WTC11 (cell line): ENCODE measurements at regions not wholly inside any gene's neighbourhood (a gene's known extent, or its start where the extent isn't known, plus 50 kb on each side); places are given as distances from the start of the nearest gene placed in this dataset.

ENCODE experiments used
- ATAC-seq: fragments of 200-7000 bp; cut with Tn5 transposase; 2 replicates; pipeline ENCODE4 v1.10.0; 2021; ENCODE audit warnings: mild to moderate bottlenecking, moderate library complexity
- CTCF ChIA-PET: fragments of 300-600 bp; sonication (Branson Sonifier 250); formaldehyde crosslinking; loops from one replicate; lab custom pipeline; 2021; ENCODE audit warnings: antibody characterized with exemption; lab: Charles Lee
- POLR2A ChIA-PET: fragments of 350-600 bp; sonication (Branson Sonifier 250); formaldehyde crosslinking; loops from one replicate; lab custom pipeline; 2021; ENCODE audit warnings: antibody characterized with exemption; lab: Charles Lee
- DNase-seq: peaks from one replicate; pipeline ENCODE4 v3.0.0; 2021; ENCODE audit warnings: low spot score
- H3K27ac Mint-ChIP-seq: 2 replicates; pipeline ENCODE4 v1.8.0; 2021; ENCODE audit warnings: mixed read lengths
- H3K27me3 Mint-ChIP-seq: 2 replicates; pipeline ENCODE4 v1.8.0; 2021; ENCODE audit warnings: low read depth, mild to moderate bottlenecking, moderate library complexity, mixed read lengths
- H3K36me3 Mint-ChIP-seq: 2 replicates; pipeline ENCODE4 v1.8.0; 2021; ENCODE audit warnings: mixed read lengths
- H3K4me1 Mint-ChIP-seq: 2 replicates; pipeline ENCODE4 v1.8.0; 2022; ENCODE audit warnings: mixed read lengths
- H3K4me3 Mint-ChIP-seq: 2 replicates; pipeline ENCODE4 v1.8.0; 2021; ENCODE audit warnings: mild to moderate bottlenecking, moderate library complexity, mixed read lengths
- H3K9me3 Mint-ChIP-seq: 2 replicates; pipeline ENCODE4 v1.8.0; 2021; ENCODE audit warnings: mixed read lengths
- AFF4 ChIP-seq: sonication (generic); formaldehyde crosslinking; IDR thresholded peaks from 2 replicates; pipeline ENCODE4 v1.8.1; 2023; ENCODE audit warnings: mild to moderate bottlenecking, missing genetic modification reagents, borderline replicate concordance
- CDX4 ChIP-seq: fragments of 250-450 bp; sonication (Bioruptor Pico); IDR thresholded peaks from 2 replicates; pipeline ENCODE4 v1.9.0; 2021; ENCODE audit warnings: moderate library complexity, mild to moderate bottlenecking, inconsistent platforms, borderline replicate concordance
- CREB1 ChIP-seq: sonication (generic); formaldehyde crosslinking; IDR thresholded peaks from 2 replicates; pipeline ENCODE4 v1.8.0; 2023; ENCODE audit warnings: mild to moderate bottlenecking, missing genetic modification reagents
- CTCF ChIP-seq: fragments of 200-600 bp; IDR thresholded peaks from 2 replicates; pipeline ENCODE4 v1.8.0; 2022; ENCODE audit warnings: antibody characterized with exemption
- E2F5 ChIP-seq: sonication (generic); formaldehyde crosslinking; IDR thresholded peaks from 2 replicates; pipeline ENCODE4 v1.8.1; 2022; ENCODE audit warnings: mild to moderate bottlenecking, moderate library complexity, missing genetic modification reagents
- FOXJ3 ChIP-seq: sonication (generic); formaldehyde crosslinking; IDR thresholded peaks from 2 replicates; pipeline ENCODE4 v1.9.0; 2021; ENCODE audit warnings: missing genetic modification reagents, mild to moderate bottlenecking, borderline replicate concordance
- FOXP4 ChIP-seq: sonication (generic); formaldehyde crosslinking; IDR thresholded peaks from 2 replicates; pipeline ENCODE4 v1.8.0; 2022; ENCODE audit warnings: mild to moderate bottlenecking, missing genetic modification reagents
- IRF1 ChIP-seq: sonication (generic); formaldehyde crosslinking; IDR thresholded peaks from 2 replicates; pipeline ENCODE4 v1.8.0; 2023; ENCODE audit warnings: missing genetic modification reagents
- MAX ChIP-seq: sonication (generic); formaldehyde crosslinking; IDR thresholded peaks from 2 replicates; pipeline ENCODE4 v1.8.0; 2022; ENCODE audit warnings: mild to moderate bottlenecking, missing genetic modification reagents
- NFATC4 ChIP-seq: fragments of 250-450 bp; sonication (Bioruptor Pico); IDR thresholded peaks from 2 replicates; pipeline ENCODE4 v1.9.0; 2021; ENCODE audit warnings: mild to moderate bottlenecking
- NFE2L1 ChIP-seq: sonication (generic); formaldehyde crosslinking; IDR thresholded peaks from 2 replicates; pipeline ENCODE4 v1.8.1; 2023; ENCODE audit warnings: missing genetic modification reagents
- PRDM15 ChIP-seq: sonication (generic); formaldehyde crosslinking; IDR thresholded peaks from 2 replicates; pipeline ENCODE4 v1.8.0; 2022; ENCODE audit warnings: missing genetic modification reagents
- SMAD3 ChIP-seq: sonication (generic); formaldehyde crosslinking; IDR thresholded peaks from 2 replicates; pipeline ENCODE4 v1.8.0; 2022; ENCODE audit warnings: missing genetic modification reagents, mild to moderate bottlenecking, borderline replicate concordance
- SMAD4 ChIP-seq: sonication (generic); formaldehyde crosslinking; IDR thresholded peaks from 2 replicates; pipeline ENCODE4 v1.8.0; 2022; ENCODE audit warnings: mild to moderate bottlenecking, missing genetic modification reagents
- TEAD4 ChIP-seq: sonication (generic); formaldehyde crosslinking; IDR thresholded peaks from 2 replicates; pipeline ENCODE4 v1.8.0; 2022; ENCODE audit warnings: mild to moderate bottlenecking, missing genetic modification reagents
- ZNF396 ChIP-seq: fragments of 250-450 bp; sonication (Bioruptor Pico); IDR thresholded peaks from 2 replicates; pipeline ENCODE4 v1.8.0; 2021; ENCODE audit warnings: mild to moderate bottlenecking, moderate library complexity, borderline replicate concordance

- TF ChIP-seq SMAD3 (no peak), ZNF396 (CRISPR knock-in tag) (no peak), PRDM15 (no peak)
Observed at GRCh38 chr4:28947374-28947773, 1772.8 kb upstream of the PCDH7 start (continued).

- Mint-ChIP-seq H3K4me1 (no peaks in the 10 kb centered on the region), H3K9me3 (peaks cover 15% of the 10 kb centered on the region), H3K27me3 (no peaks in the 10 kb centered on the region), H3K4me3 (no peak overlapping the region), H3K27ac (no peak overlapping the region), H3K36me3 (peaks cover 2% of the 10 kb centered on the region; the same call in 1 of the 2 replicates)
- CTCF ChIA-PET, result no interaction called here
- ATAC-seq (no peak), DNase-seq (no peak)
- POLR2A ChIA-PET, result no interaction called here
- TF ChIP-seq CREB1 (CRISPR knock-in tag) (no peak), NFATC4 (CRISPR knock-in tag) (no peak), FOXJ3 (CRISPR knock-in tag) (no peak), SMAD4 (CRISPR knock-in tag) (no peak), CDX4 (CRISPR knock-in tag) (no peak), E2F5 (CRISPR knock-in tag) (no peak), FOXP4 (CRISPR knock-in tag) (no peak), MAX (CRISPR knock-in tag) (no peak), CTCF (no peak), AFF4 (CRISPR knock-in tag) (no peak), TEAD4 (CRISPR knock-in tag) (no peak), ZNF396 (CRISPR knock-in tag) (no peak), NFE2L1 (CRISPR knock-in tag) (no peak), IRF1 (CRISPR knock-in tag) (no peak), PRDM15 (no peak)
Observed at GRCh38 chr4:28948501-28948900, 1771.7 kb upstream of the PCDH7 start.
